Natural killer cell (primary cell): ENCODE measurements at regions not wholly inside any gene's neighbourhood (a gene's known extent, or its start where the extent isn't known, plus 50 kb on each side); places are given as distances from the start of the nearest gene placed in this dataset.

Experiments used
- ATAC-seq, 3 donors: fragments of 150-1000 bp in 2 of 3; fragments of 200-7000 bp in 1 of 3; cut with Tn5 transposase; 1 replicate in 1 of 3; 2 replicates in 2 of 3; pipeline ENCODE4 v1.10.0; 2021; ENCODE audit warnings: mild to moderate bottlenecking in 2 of 3, moderate library complexity in 2 of 3
- DNase-seq, 2 donors: peaks; one replicate each; pipeline versions ENCODE4 v3.0.0 to v3.0.0-alpha.2; 2013 to 2021; ENCODE audit warnings: mixed read lengths in 1 of 2
- H3K27ac ChIP-seq: one replicate; pipeline ENCODE4 v1.5.1; 2013; ENCODE audit warnings: mild to moderate bottlenecking, low read length
- H3K27me3 ChIP-seq: one replicate; pipeline ENCODE4 v1.6.1; 2013; ENCODE audit warnings: low read length; ENCODE audit not compliant: control insufficient read depth, insufficient read depth
- H3K36me3 ChIP-seq: one replicate; pipeline ENCODE4 v1.6.1; 2013; ENCODE audit warnings: low read length; ENCODE audit not compliant: control insufficient read depth, insufficient read depth
- H3K4me1 ChIP-seq: one replicate; pipeline ENCODE4 v1.6.1; 2013; ENCODE audit warnings: low read length; ENCODE audit not compliant: control insufficient read depth, insufficient read depth
- H3K4me3 ChIP-seq: one replicate; pipeline ENCODE4 v1.5.1; 2013; ENCODE audit warnings: low read length
- H3K9me3 ChIP-seq: one replicate; pipeline ENCODE4 v1.6.1; 2013; ENCODE audit warnings: low read length; ENCODE audit not compliant: control insufficient read depth, insufficient read depth
- H3K27ac Mint-ChIP-seq, 2 donors: one replicate each; pipeline ENCODE4 v1.8.0; 2022; ENCODE audit warnings: mild to moderate bottlenecking in 2 of 2, mixed read lengths in 2 of 2, moderate library complexity in 1 of 2
- H3K27me3 Mint-ChIP-seq, 2 donors: one replicate each; pipeline ENCODE4 v1.8.0; 2022; ENCODE audit warnings: low read depth in 2 of 2, mixed read lengths in 2 of 2
- H3K36me3 Mint-ChIP-seq: one replicate; pipeline ENCODE4 v1.8.0; 2022; ENCODE audit warnings: mixed read lengths
- H3K4me1 Mint-ChIP-seq, 2 donors: one replicate each; pipeline ENCODE4 v1.8.0; 2022; ENCODE audit warnings: mixed read lengths in 2 of 2
- H3K4me3 Mint-ChIP-seq: one replicate; pipeline ENCODE4 v1.8.0; 2022; ENCODE audit warnings: mild to moderate bottlenecking, moderate library complexity, mixed read lengths
- H3K9me3 Mint-ChIP-seq, 2 donors: one replicate each; pipeline ENCODE4 v1.8.0; 2022; ENCODE audit warnings: mixed read lengths in 2 of 2
- CTCF ChIP-seq: fragments of 200-600 bp; IDR thresholded peaks from one replicate; pipeline ENCODE4 v1.8.0; 2022; ENCODE audit warnings: antibody characterized with exemption
- WGBS: methylation state at CpG from one replicate; pipeline ENCODE4 v1.1.7; 2013; ENCODE audit warnings: missing lambda C conversion rate; ENCODE audit not compliant: insufficient coverage; 5-methylcytosine and 5-hydroxymethylcytosine counted together
- intact Hi-C: fragments of 100-400 bp; cut with micrococcal nuclease; formaldehyde crosslinking; loops from one replicate; pipeline ENCODE4 v1.14.2; 2022

DNA sequence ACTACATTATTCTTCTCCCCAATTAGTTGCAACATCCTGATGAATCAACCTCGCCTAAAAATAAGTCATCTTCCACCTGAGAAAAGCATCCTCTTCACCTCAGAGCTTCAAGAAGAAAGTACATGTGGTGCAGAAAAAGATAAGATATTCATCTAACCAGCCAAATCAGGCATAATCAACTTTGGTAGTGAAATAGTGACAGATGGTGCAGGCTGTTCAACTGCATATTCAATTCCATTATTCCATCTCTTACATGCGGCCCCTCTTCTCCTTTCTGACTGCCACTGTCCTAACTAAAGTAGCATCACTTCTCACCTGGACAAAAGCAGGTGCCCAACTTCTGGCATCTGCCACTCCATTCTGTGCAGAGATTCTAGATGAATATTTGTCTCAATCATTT lies 148.4 kb upstream of the STEAP1 start:
- Mint-ChIP-seq H3K4me3 (no peak overlapping the region), H3K27me3 (no peaks in the 10 kb centered on the region), H3K9me3 (peaks cover 9 to 19% of the 10 kb centered on the region in 2 donors), H3K27ac (no peak overlapping the region), H3K4me1 (no peaks in the 10 kb centered on the region), H3K36me3 (no peaks in the 10 kb centered on the region)
- H3K27me3 ChIP-seq, result no peaks in the 10 kb centered on the region
- no peaks in the 10 kb centered on the region for H3K36me3 ChIP-seq
- no peak overlapping the region for H3K4me3 ChIP-seq
- 68% methylated on average over 2 of the region's 2 CpGs for WGBS
- DNase-seq (no peak), ATAC-seq (no peak)
- H3K4me1 ChIP-seq, result no peaks in the 10 kb centered on the region
- intact Hi-C loops, result no loop called here
- H3K27ac ChIP-seq, result no peak overlapping the region
- no peak for TF ChIP-seq CTCF
- no peaks in the 10 kb centered on the region for H3K9me3 ChIP-seq

DNA sequence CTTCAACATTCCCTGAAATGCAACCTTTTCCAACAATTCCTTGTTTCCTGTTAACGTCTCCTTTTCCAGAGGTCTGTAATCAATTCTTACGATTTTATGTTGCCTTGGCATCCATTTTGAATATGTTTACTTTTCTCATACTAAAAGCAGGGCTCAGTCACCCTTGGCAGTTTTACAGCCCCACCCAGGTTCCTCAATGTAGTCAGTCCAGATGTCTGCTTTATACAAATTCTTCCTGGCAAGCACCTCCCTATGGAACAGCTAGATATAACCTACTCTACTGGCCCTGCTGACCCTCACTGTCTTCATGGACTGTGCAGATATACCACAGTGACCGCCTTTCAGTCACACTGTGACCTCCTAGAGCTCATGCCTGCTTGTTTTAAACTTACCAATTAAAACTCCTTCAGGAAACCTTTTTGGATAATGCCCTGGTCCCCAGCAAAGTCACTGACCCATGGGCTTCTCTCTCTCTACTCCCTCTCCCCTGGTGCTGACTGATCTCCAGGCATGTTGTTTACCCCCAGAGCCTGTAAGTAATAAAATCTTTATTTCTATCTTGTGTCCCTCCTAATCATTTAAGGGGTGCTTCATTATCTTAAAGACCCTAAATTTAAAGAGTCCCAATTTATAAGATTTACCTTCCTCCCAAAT lies 147.1 kb upstream of the STEAP1 start:
- TF ChIP-seq CTCF, result no peak
- ATAC-seq, result no peak
- no peak overlapping the region for H3K4me3 Mint-ChIP-seq
- intact Hi-C loops, result no loop called here
- no peaks in the 10 kb centered on the region for H3K27me3 Mint-ChIP-seq
- no peaks in the 10 kb centered on the region for H3K4me1 Mint-ChIP-seq
- Histone ChIP-seq H3K27me3 (no peaks in the 10 kb centered on the region), H3K36me3 (no peaks in the 10 kb centered on the region), H3K4me1 (no peaks in the 10 kb centered on the region), H3K27ac (no peak overlapping the region), H3K4me3 (no peak overlapping the region), H3K9me3 (no peaks in the 10 kb centered on the region)
- 86% methylated on average over 3 of the region's 3 CpGs for WGBS
- no peaks in the 10 kb centered on the region for H3K36me3 Mint-ChIP-seq
- no peak overlapping the region for H3K27ac Mint-ChIP-seq
- peaks cover 9 to 14% of the 10 kb centered on the region in 2 donors for H3K9me3 Mint-ChIP-seq
- no peak for DNase-seq

DNA sequence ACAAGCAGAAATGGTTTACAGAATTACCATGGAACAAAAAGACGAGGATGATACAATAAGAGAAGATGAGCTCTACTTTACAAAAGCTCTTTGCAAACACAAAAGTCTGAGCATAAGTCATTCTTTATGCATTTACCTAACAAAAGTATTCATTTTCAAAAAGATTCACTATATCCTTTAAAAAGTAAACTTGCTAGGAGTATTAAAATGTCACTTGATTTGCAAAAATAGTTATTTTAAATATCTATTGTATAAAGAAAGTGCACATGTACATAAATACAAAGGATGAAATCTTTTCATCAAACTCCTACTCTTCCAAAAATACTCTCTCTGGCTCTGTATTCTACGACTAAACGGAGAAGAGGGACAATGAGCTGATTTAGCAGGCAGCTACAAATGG lies 146.4 kb upstream of the STEAP1 start:
- H3K27ac ChIP-seq, result no peak overlapping the region
- no peak for TF ChIP-seq CTCF
- H3K36me3 ChIP-seq, result no peaks in the 10 kb centered on the region
- DNase-seq (no peak), ATAC-seq (no peak)
- no peak overlapping the region for H3K4me3 ChIP-seq
- Mint-ChIP-seq H3K4me3 (no peak overlapping the region), H3K36me3 (no peaks in the 10 kb centered on the region), H3K9me3 (peaks cover 12 to 14% of the 10 kb centered on the region in 2 donors), H3K4me1 (no peaks in the 10 kb centered on the region), H3K27ac (no peak overlapping the region), H3K27me3 (no peaks in the 10 kb centered on the region)
- intact Hi-C loops, result no loop called here
- H3K4me1 ChIP-seq, result no peaks in the 10 kb centered on the region
- H3K9me3 ChIP-seq, result no peaks in the 10 kb centered on the region
- H3K27me3 ChIP-seq, result no peaks in the 10 kb centered on the region
- WGBS, result 92% methylated on average over 2 of the region's 3 CpGs

- DNase-seq (no peak), ATAC-seq (no peak)
- H3K36me3 ChIP-seq, result no peaks in the 10 kb centered on the region
- Mint-ChIP-seq H3K27me3 (no peaks in the 10 kb centered on the region), H3K9me3 (peaks cover 7 to 27% of the 10 kb centered on the region in 2 donors), H3K4me1 (no peaks in the 10 kb centered on the region), H3K36me3 (peaks cover 16% of the 10 kb centered on the region), H3K27ac (no peak overlapping the region), H3K4me3 (no peak overlapping the region)
- no peak overlapping the region for H3K27ac ChIP-seq
- H3K4me3 ChIP-seq, result no peak overlapping the region
- H3K27me3 ChIP-seq, result no peaks in the 10 kb centered on the region
- no peaks in the 10 kb centered on the region for H3K9me3 ChIP-seq
- WGBS, result 92% methylated on average over 1 of the region's 1 CpG
- TF ChIP-seq CTCF, result no peak
- H3K4me1 ChIP-seq, result no peaks in the 10 kb centered on the region
- intact Hi-C loops, result no loop called here
Measured at GRCh38 chr7:90022213-90022612, 132.1 kb upstream of the STEAP1 start.
